H9 (cell line): ENCODE measurements at regions not wholly inside any gene's neighbourhood (a gene's known extent, or its start where the extent isn't known, plus 50 kb on each side); places are given as distances from the start of the nearest gene placed in this dataset.
A peak's percentile ranks its signal among the peaks of the same experiment; 100 is the strongest.

Source experiments
- DNase-seq: peaks from one replicate; pipeline ENCODE4 v3.0.0-alpha.2; 2017
- H2AFZ ChIP-seq: one replicate; pipeline ENCODE4 v1.6.1; 2013; ENCODE audit warnings: mild to moderate bottlenecking, low read length, control low read depth, moderate library complexity
- H2AK5ac ChIP-seq: 2 replicates; pipeline ENCODE4 v1.6.1; 2013; ENCODE audit warnings: low read length, control low read depth, mixed read lengths; ENCODE audit not compliant: insufficient read length
- H2BK120ac ChIP-seq: one replicate; pipeline ENCODE4 v1.6.1; 2013; ENCODE audit warnings: low read depth, mild to moderate bottlenecking, low read length, control low read depth, inconsistent platforms; ENCODE audit not compliant: poor library complexity, severe bottlenecking
- H2BK12ac ChIP-seq: 2 replicates; pipeline ENCODE4 v1.6.1; 2013; ENCODE audit warnings: low read length, control low read depth, mixed read lengths, low read depth; ENCODE audit not compliant: insufficient read length
- H2BK15ac ChIP-seq: 2 replicates; pipeline ENCODE4 v1.6.1; 2013; ENCODE audit warnings: low read depth, low read length, control low read depth
- H2BK20ac ChIP-seq: one replicate; pipeline ENCODE4 v1.6.1; 2013; ENCODE audit warnings: low read depth, mild to moderate bottlenecking, low read length, control low read depth, inconsistent platforms; ENCODE audit not compliant: poor library complexity, severe bottlenecking
- H2BK5ac ChIP-seq: 2 replicates; pipeline ENCODE4 v1.6.1; 2013; ENCODE audit warnings: low read length, control low read depth, mixed read lengths; ENCODE audit not compliant: insufficient read length
- H3K14ac ChIP-seq: 2 replicates; pipeline ENCODE4 v1.6.1; 2013; ENCODE audit warnings: low read length, control low read depth; ENCODE audit not compliant: insufficient read depth
- H3K18ac ChIP-seq: 2 replicates; pipeline ENCODE4 v1.6.1; 2013; ENCODE audit warnings: low read depth, mild to moderate bottlenecking, mixed read lengths, low read length, control low read depth; ENCODE audit not compliant: insufficient read length
- H3K23ac ChIP-seq: 2 replicates; pipeline ENCODE4 v1.6.1; 2013; ENCODE audit warnings: low read length, control low read depth, mixed read lengths, low read depth; ENCODE audit not compliant: insufficient read length
- H3K23me2 ChIP-seq: 2 replicates; pipeline ENCODE4 v1.6.1; 2013; ENCODE audit warnings: low read depth, mild to moderate bottlenecking, mixed read lengths, low read length, control low read depth; ENCODE audit not compliant: insufficient read length, poor library complexity, severe bottlenecking
- H3K27ac ChIP-seq: 2 replicates; pipeline ENCODE4 v1.5.1; 2013; ENCODE audit warnings: low read length, control low read depth, mixed read lengths, low read depth; ENCODE audit not compliant: insufficient read length
- H3K27me3 ChIP-seq: 2 replicates; pipeline ENCODE4 v1.6.1; 2013; ENCODE audit warnings: low read length, control low read depth, inconsistent platforms; ENCODE audit not compliant: insufficient read depth
- H3K4ac ChIP-seq: 2 replicates; pipeline ENCODE4 v1.6.1; 2013; ENCODE audit warnings: low read depth, mild to moderate bottlenecking, control low read depth, inconsistent platforms, low read length, moderate library complexity
- H3K4me1 ChIP-seq: 2 replicates; pipeline ENCODE4 v1.6.1; 2013; ENCODE audit warnings: low read length, control low read depth, inconsistent platforms; ENCODE audit not compliant: insufficient read depth
- H3K4me2 ChIP-seq: 2 replicates; pipeline ENCODE4 v1.6.1; 2013; ENCODE audit warnings: low read length, control low read depth, mixed read lengths; ENCODE audit not compliant: insufficient read length, insufficient read depth
- H3K56ac ChIP-seq: 2 replicates; pipeline ENCODE4 v1.6.1; 2013; ENCODE audit warnings: low read depth, mild to moderate bottlenecking, mixed read lengths, low read length, control low read depth; ENCODE audit not compliant: insufficient read length
- H3K79me1 ChIP-seq: 2 replicates; pipeline ENCODE4 v1.6.1; 2013; ENCODE audit warnings: low read depth, mild to moderate bottlenecking, moderate library complexity, low read length, control low read depth, inconsistent platforms; ENCODE audit not compliant: insufficient read depth, poor library complexity, severe bottlenecking
- H3K79me2 ChIP-seq: 2 replicates; pipeline ENCODE4 v1.6.1; 2013; ENCODE audit warnings: low read length, control low read depth, inconsistent platforms; ENCODE audit not compliant: insufficient read depth
- H3K9ac ChIP-seq: 2 replicates; pipeline ENCODE4 v1.6.1; 2013; ENCODE audit warnings: low read length, control low read depth, mixed read lengths; ENCODE audit not compliant: insufficient read length; ENCODE audit errors: extremely low read depth
- H3K9me3 ChIP-seq: one replicate; pipeline ENCODE4 v1.6.1; 2013; ENCODE audit warnings: low read depth, low read length, inconsistent platforms; ENCODE audit not compliant: control insufficient read depth
- H3T11ph ChIP-seq: one replicate; pipeline ENCODE4 v1.6.1; 2013; ENCODE audit warnings: mild to moderate bottlenecking, low read length, control low read depth, inconsistent platforms
- H4K20me1 ChIP-seq: one replicate; pipeline ENCODE4 v1.6.1; 2013; ENCODE audit not compliant: control insufficient read depth, insufficient read length, insufficient read depth
- H4K5ac ChIP-seq: 2 replicates; pipeline ENCODE4 v1.6.1; 2013; ENCODE audit warnings: low read depth, mild to moderate bottlenecking, mixed read lengths, low read length, control low read depth; ENCODE audit not compliant: insufficient read length
- H4K8ac ChIP-seq: replicated peaks from 2 replicates; pipeline ENCODE4 v1.6.1; 2013; ENCODE audit warnings: low read length, control low read depth, mixed read lengths, low read depth; ENCODE audit not compliant: insufficient read length
- H4K91ac ChIP-seq: 2 replicates; pipeline ENCODE4 v1.6.1; 2013; ENCODE audit warnings: low read depth, mild to moderate bottlenecking, moderate library complexity, mixed read lengths, low read length, control low read depth; ENCODE audit not compliant: insufficient read length
- H3K27ac Mint-ChIP-seq, 3 experiments: 2 replicates in 2 of 3; 3 replicates in 1 of 3; pipeline ENCODE4 v1.8.0; 2020 to 2021; ENCODE audit warnings: mixed read lengths in 3 of 3, mild to moderate bottlenecking in 1 of 3, moderate library complexity in 1 of 3
- H3K27me3 Mint-ChIP-seq: 2 replicates; pipeline ENCODE4 v1.8.0; 2021; ENCODE audit warnings: low read depth, mild to moderate bottlenecking, moderate library complexity, mixed read lengths
- H3K36me3 Mint-ChIP-seq, 3 experiments: 2 replicates in 2 of 3; 3 replicates in 1 of 3; pipeline ENCODE4 v1.8.0; 2020 to 2021; ENCODE audit warnings: low read depth in 3 of 3, mixed read lengths in 3 of 3; ENCODE audit not compliant: insufficient read depth in 1 of 3
- H3K4me1 Mint-ChIP-seq, 2 experiments: 2 replicates each; pipeline ENCODE4 v1.8.0; 2020; ENCODE audit warnings: mixed read lengths in 2 of 2
- H3K4me3 Mint-ChIP-seq, 2 experiments: 2 replicates in 1 of 2; 3 replicates in 1 of 2; pipeline ENCODE4 v1.8.0; 2020 to 2021; ENCODE audit warnings: mild to moderate bottlenecking in 2 of 2, mixed read lengths in 2 of 2, moderate library complexity in 1 of 2
- H3K9me3 Mint-ChIP-seq, 2 experiments: 2 replicates in 1 of 2; 3 replicates in 1 of 2; pipeline ENCODE4 v1.8.0; 2020; ENCODE audit warnings: mild to moderate bottlenecking in 2 of 2, mixed read lengths in 2 of 2, moderate library complexity in 1 of 2
- CTCF ChIP-seq: fragments of 200-600 bp; sonication (generic); conservative IDR thresholded peaks from 3 replicates; pipeline ENCODE4 v1.8.0; 2021; ENCODE audit warnings: antibody characterized with exemption, mild to moderate bottlenecking
- WGBS: extraction: QIAGEN DNeasy Blood & Tissue Kit; methylation state at CpG from one replicate; pipeline ENCODE4 v1.1.7; 2013; ENCODE audit warnings: missing lambda C conversion rate, low lambda C conversion rate, mixed read lengths; ENCODE audit not compliant: insufficient read length; ENCODE audit errors: extremely low coverage; 5-methylcytosine and 5-hydroxymethylcytosine counted together

- H2AK5ac ChIP-seq = no peak overlapping the region
- peak; percentile 8 for DNase-seq
- H3K4me1 ChIP-seq = no peaks in the 10 kb centered on the region
- Mint-ChIP-seq H3K27me3 (no peaks in the 10 kb centered on the region), H3K9me3 (no peaks in the 10 kb centered on the region), H3K27ac (no peak overlapping the region), H3K4me3 (no peak overlapping the region), H3K4me1 (peaks cover 2% of the 10 kb centered on the region in 2 experiments), H3K36me3 (no peaks in the 10 kb centered on the region)
- no peak overlapping the region for H2BK5ac ChIP-seq
- H3K4ac ChIP-seq = no peak overlapping the region
- no peaks in the 10 kb centered on the region for H3K79me1 ChIP-seq
- H3K9ac ChIP-seq = no peak overlapping the region
- WGBS = no CpG with 5 or more reads among the region's 10 CpGs
- TF ChIP-seq CTCF = no peak
- H2BK120ac ChIP-seq = no peak overlapping the region
- H3K23ac ChIP-seq = no peak overlapping the region
- H3T11ph ChIP-seq = no peak overlapping the region
- H2BK20ac ChIP-seq = no peak overlapping the region
- H4K20me1 ChIP-seq = no peaks in the 10 kb centered on the region
- H4K5ac ChIP-seq = no peak overlapping the region
- no peak overlapping the region for H3K27ac ChIP-seq
- H4K8ac ChIP-seq = no peak overlapping the region
- no peak overlapping the region for H2BK12ac ChIP-seq
- H3K18ac ChIP-seq = no peak overlapping the region
- H2BK15ac ChIP-seq = no peak overlapping the region
- H3K23me2 ChIP-seq = no peaks in the 10 kb centered on the region
- no peak overlapping the region for H4K91ac ChIP-seq
- H3K79me2 ChIP-seq = no peaks in the 10 kb centered on the region
- H3K56ac ChIP-seq = no peak overlapping the region
- no peak overlapping the region for H3K4me2 ChIP-seq
- H3K27me3 ChIP-seq = no peaks in the 10 kb centered on the region; the same call in 1 of the 2 replicates
- no peak overlapping the region for H2AFZ ChIP-seq
- no peaks in the 10 kb centered on the region for H3K9me3 ChIP-seq
- no peak overlapping the region for H3K14ac ChIP-seq
Measured at GRCh38 chr14:98954349-98955000, 317.5 kb downstream of the BCL11B start.
